Mesendoderm (in vitro differentiated cells): ENCODE measurements at regions not wholly inside any gene's neighbourhood (a gene's known extent, or its start where the extent isn't known, plus 50 kb on each side); places are given as distances from the start of the nearest gene placed in this dataset.
A peak's percentile ranks its signal among the peaks of the same experiment; 100 is the strongest.
"Not testable (repeated sequence)": the region's sequence is repeated elsewhere in the genome, so short reads cannot be mapped to it uniquely, and the experiment has no call there.

Source experiments
- DNase-seq: peaks from one replicate; pipeline ENCODE4 v3.0.0; 2013
- H2AK5ac ChIP-seq: 2 replicates; pipeline ENCODE4 v1.6.1; 2013; ENCODE audit warnings: low read length, inconsistent platforms
- H2BK120ac ChIP-seq: 2 replicates; pipeline ENCODE4 v1.6.1; 2013; ENCODE audit warnings: low read depth, mild to moderate bottlenecking, low read length, moderate library complexity, mixed read lengths
- H2BK15ac ChIP-seq: replicated peaks from 2 replicates; pipeline ENCODE4 v1.6.1; 2013; ENCODE audit warnings: low read depth, mild to moderate bottlenecking, moderate library complexity
- H2BK5ac ChIP-seq: 2 replicates; pipeline ENCODE4 v1.6.1; 2013; ENCODE audit warnings: low read length, inconsistent platforms
- H3K18ac ChIP-seq: 2 replicates; pipeline ENCODE4 v1.6.1; 2013; ENCODE audit warnings: mild to moderate bottlenecking, low read length, mixed read lengths
- H3K23ac ChIP-seq: one replicate; pipeline ENCODE4 v1.6.1; 2013; ENCODE audit warnings: low read length
- H3K27ac ChIP-seq: 2 replicates; pipeline ENCODE4 v1.5.1; 2013; ENCODE audit warnings: low read depth, mild to moderate bottlenecking, inconsistent platforms, low read length, moderate library complexity
- H3K27me3 ChIP-seq: 2 replicates; pipeline ENCODE4 v1.6.1; 2013; ENCODE audit warnings: low read length, control low read depth, mild to moderate bottlenecking, inconsistent platforms; ENCODE audit not compliant: insufficient read depth, poor library complexity
- H3K36me3 ChIP-seq: 2 replicates; pipeline ENCODE4 v1.6.1; 2013; ENCODE audit warnings: low read length, inconsistent platforms; ENCODE audit not compliant: control insufficient read depth, insufficient read depth
- H3K4ac ChIP-seq: one replicate; pipeline ENCODE4 v1.6.1; 2013; ENCODE audit warnings: low read depth, mild to moderate bottlenecking, low read length, moderate library complexity
- H3K4me1 ChIP-seq: 2 replicates; pipeline ENCODE4 v1.6.1; 2013; ENCODE audit warnings: low read depth, low read length, inconsistent platforms; ENCODE audit not compliant: control insufficient read depth
- H3K4me2 ChIP-seq: 2 replicates; pipeline ENCODE4 v1.6.1; 2013; ENCODE audit warnings: low read length
- H3K4me3 ChIP-seq: 2 replicates; pipeline ENCODE4 v1.5.1; 2013; ENCODE audit warnings: mild to moderate bottlenecking, low read length
- H3K56ac ChIP-seq: one replicate; pipeline ENCODE4 v1.6.1; 2013; ENCODE audit warnings: low read length
- H3K79me1 ChIP-seq: 2 replicates; pipeline ENCODE4 v1.6.1; 2013; ENCODE audit warnings: low read length, inconsistent platforms
- H3K79me2 ChIP-seq: 2 replicates; pipeline ENCODE4 v1.6.1; 2013; ENCODE audit warnings: mild to moderate bottlenecking, low read length; ENCODE audit not compliant: control insufficient read depth, insufficient read depth
- H3K9ac ChIP-seq: 2 replicates; pipeline ENCODE4 v1.6.1; 2013; ENCODE audit warnings: low read length, inconsistent platforms
- H4K5ac ChIP-seq: one replicate; pipeline ENCODE4 v1.6.1; 2013; ENCODE audit warnings: low read length
- H4K8ac ChIP-seq: one replicate; pipeline ENCODE4 v1.6.1; 2013; ENCODE audit warnings: low read depth, mild to moderate bottlenecking, control low read depth, low read length, moderate library complexity
- WGBS: extraction: QIAGEN DNeasy Blood & Tissue Kit; methylation state at CpG from one replicate; pipeline ENCODE4 v1.1.7; 2013; ENCODE audit warnings: low lambda C conversion rate, missing lambda C conversion rate; ENCODE audit not compliant: insufficient coverage; ENCODE audit errors: extremely low coverage; 5-methylcytosine and 5-hydroxymethylcytosine counted together

GRCh38 chr3:153503873-153504272 lies 341.8 kb downstream of the RAP2B start:
- H3K23ac ChIP-seq = no peak overlapping the region
- no peak overlapping the region for H3K56ac ChIP-seq
- H2AK5ac ChIP-seq = no peak overlapping the region

GRCh38 chr3:153506205-153506604 lies 344.2 kb downstream of the RAP2B start:
- not testable (repeated sequence) for H3K9ac ChIP-seq, H3K18ac ChIP-seq, H3K79me1 ChIP-seq, H2BK120ac ChIP-seq, H2AK5ac ChIP-seq, H3K79me2 ChIP-seq, H3K23ac ChIP-seq, H2BK15ac ChIP-seq, H2BK5ac ChIP-seq, DNase-seq, H4K5ac ChIP-seq, H3K4me2 ChIP-seq, H3K36me3 ChIP-seq, H3K4ac ChIP-seq, H3K27ac ChIP-seq, H3K56ac ChIP-seq, H3K27me3 ChIP-seq, H4K8ac ChIP-seq, H3K4me3 ChIP-seq, H3K4me1 ChIP-seq
- WGBS = no CpG with 5 or more reads among the region's 13 CpGs

More at GRCh38 chr3:153503873-153504272, 341.8 kb downstream of the RAP2B start:
- Histone ChIP-seq H2BK120ac (no peak overlapping the region), H3K27ac (no peak overlapping the region), H2BK15ac (no peak overlapping the region), H4K5ac (no peak overlapping the region), H3K9ac (no peak overlapping the region), H4K8ac (no peak overlapping the region), H3K4me1 (no peaks in the 10 kb centered on the region), H2BK5ac (no peak overlapping the region), H3K18ac (no peak overlapping the region), H3K4ac (no peak overlapping the region), H3K79me2 (no peaks in the 10 kb centered on the region), H3K27me3 (no peaks in the 10 kb centered on the region), H3K4me2 (no peak overlapping the region), H3K79me1 (no peaks in the 10 kb centered on the region), H3K36me3 (no peaks in the 10 kb centered on the region), H3K4me3 (no peak overlapping the region)
- no peak for DNase-seq
- no CpG with 5 or more reads among the region's 7 CpGs for WGBS

- not testable (repeated sequence) for H4K8ac ChIP-seq, H3K18ac ChIP-seq, H3K79me1 ChIP-seq, H3K4ac ChIP-seq, H3K27ac ChIP-seq, H3K4me1 ChIP-seq, H3K4me3 ChIP-seq, H2BK15ac ChIP-seq, H3K9ac ChIP-seq, DNase-seq, H4K5ac ChIP-seq, H2AK5ac ChIP-seq, H3K79me2 ChIP-seq, H2BK120ac ChIP-seq, H3K4me2 ChIP-seq, H2BK5ac ChIP-seq, H3K56ac ChIP-seq, H3K36me3 ChIP-seq, H3K23ac ChIP-seq, H3K27me3 ChIP-seq
- WGBS = no CpG with 5 or more reads among the region's 15 CpGs
Observed at GRCh38 chr3:153506686-153507085, 344.7 kb downstream of the RAP2B start.

- Histone ChIP-seq H2BK5ac (no peak overlapping the region), H3K4me2 (no peak overlapping the region), H3K18ac (no peak overlapping the region), H3K4me3 (no peak overlapping the region), H3K79me1 (no peaks in the 10 kb centered on the region), H3K56ac (no peak overlapping the region), H2BK15ac (no peak overlapping the region), H4K5ac (no peak overlapping the region), H3K4me1 (no peaks in the 10 kb centered on the region), H3K36me3 (no peaks in the 10 kb centered on the region), H3K27me3 (no peaks in the 10 kb centered on the region), H4K8ac (no peak overlapping the region), H3K9ac (no peak overlapping the region), H3K23ac (no peak overlapping the region), H3K79me2 (no peaks in the 10 kb centered on the region), H2BK120ac (no peak overlapping the region), H3K4ac (no peak overlapping the region), H3K27ac (no peak overlapping the region), H2AK5ac (no peak overlapping the region)
- no CpG with 5 or more reads among the region's 1 CpG for WGBS
- peak; percentile 58 for DNase-seq
Observed at GRCh38 chr3:153513236-153513635, 351.2 kb downstream of the RAP2B start.

- Histone ChIP-seq H3K9ac (no peak overlapping the region), H3K4me1 (no peaks in the 10 kb centered on the region), H3K4ac (no peak overlapping the region), H3K4me3 (no peak overlapping the region), H3K27ac (no peak overlapping the region), H3K18ac (no peak overlapping the region), H3K79me1 (no peaks in the 10 kb centered on the region), H2AK5ac (no peak overlapping the region), H4K8ac (no peak overlapping the region), H3K4me2 (no peak overlapping the region), H3K36me3 (no peaks in the 10 kb centered on the region), H2BK120ac (no peak overlapping the region), H3K56ac (no peak overlapping the region), H2BK5ac (no peak overlapping the region), H2BK15ac (no peak overlapping the region), H3K27me3 (no peaks in the 10 kb centered on the region), H3K79me2 (no peaks in the 10 kb centered on the region), H3K23ac (no peak overlapping the region), H4K5ac (no peak overlapping the region)
- DNase-seq = no peak
Observed at GRCh38 chr3:153528473-153528872, 366.4 kb downstream of the RAP2B start.

- H3K4me2 ChIP-seq = no peak overlapping the region
- H3K79me2 ChIP-seq = no peaks in the 10 kb centered on the region
- no peak overlapping the region for H4K5ac ChIP-seq
- no peak overlapping the region for H3K9ac ChIP-seq
- no peak overlapping the region for H3K56ac ChIP-seq
- H3K27ac ChIP-seq = no peak overlapping the region
- WGBS = no CpG with 5 or more reads among the region's 1 CpG
- H3K27me3 ChIP-seq = no peaks in the 10 kb centered on the region
- H2BK5ac ChIP-seq = no peak overlapping the region
- no peaks in the 10 kb centered on the region for H3K4me1 ChIP-seq
- H3K18ac ChIP-seq = no peak overlapping the region
- DNase-seq = no peak
- no peak overlapping the region for H2BK120ac ChIP-seq
- no peaks in the 10 kb centered on the region for H3K36me3 ChIP-seq
- H4K8ac ChIP-seq = no peak overlapping the region
- no peak overlapping the region for H2AK5ac ChIP-seq
- no peak overlapping the region for H2BK15ac ChIP-seq
- H3K4me3 ChIP-seq = no peak overlapping the region
- no peaks in the 10 kb centered on the region for H3K79me1 ChIP-seq
- H3K4ac ChIP-seq = no peak overlapping the region
- no peak overlapping the region for H3K23ac ChIP-seq
Observed at GRCh38 chr3:153539263-153539662, 377.2 kb downstream of the RAP2B start.
